GM18909 (cell line): ENCODE measurements at regions not wholly inside any gene's neighbourhood (a gene's known extent, or its start where the extent isn't known, plus 50 kb on each side); places are given as distances from the start of the nearest gene placed in this dataset.

Source experiments
- ATAC-seq: cut with Tn5 transposase; IDR thresholded peaks from one replicate; pipeline ENCODE4 v1.9.1; 2021; ENCODE audit warnings: mild to moderate bottlenecking; ENCODE audit not compliant: unreplicated experiment, poor library complexity

DNA sequence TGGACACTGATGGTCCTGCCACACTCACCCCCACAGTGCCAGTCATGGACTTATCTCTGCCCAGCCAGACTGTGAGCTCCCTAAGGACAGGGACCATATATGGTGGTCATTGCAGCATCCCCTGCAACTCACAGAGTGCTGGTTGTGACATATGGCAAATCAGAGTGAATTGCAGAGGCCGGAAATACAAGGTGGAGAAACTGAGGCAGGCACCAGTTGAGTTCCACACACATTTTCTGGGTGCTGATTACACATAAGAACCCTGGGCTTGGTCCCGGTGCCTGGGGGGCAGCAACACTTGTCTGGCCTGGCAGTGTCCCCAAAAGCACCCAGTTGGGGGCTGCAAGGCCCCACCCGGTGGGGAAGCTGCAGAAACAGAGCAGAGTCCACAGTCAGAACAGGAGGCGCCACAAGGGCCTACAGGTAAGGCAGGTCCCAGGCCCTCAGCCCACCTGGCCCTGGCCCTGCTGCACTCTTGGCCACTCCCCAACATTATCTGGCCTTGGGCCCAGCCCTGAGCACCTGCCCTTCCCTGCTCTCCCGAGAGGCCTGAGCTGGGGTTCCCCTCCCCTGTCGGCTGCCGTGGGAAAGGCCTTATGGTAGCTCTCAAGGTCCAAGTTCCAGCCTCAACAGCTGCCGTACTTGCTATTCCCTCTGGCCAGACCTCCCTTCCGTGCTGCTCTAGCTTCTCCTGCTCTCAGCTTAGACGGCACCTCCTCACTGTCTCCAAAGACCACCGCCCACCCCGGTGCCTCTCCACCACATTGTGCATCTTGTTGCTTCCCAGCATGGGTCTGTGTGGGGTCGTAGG lies 140.8 kb upstream of the PTPN1 start:
- ATAC-seq: no peak

DNA sequence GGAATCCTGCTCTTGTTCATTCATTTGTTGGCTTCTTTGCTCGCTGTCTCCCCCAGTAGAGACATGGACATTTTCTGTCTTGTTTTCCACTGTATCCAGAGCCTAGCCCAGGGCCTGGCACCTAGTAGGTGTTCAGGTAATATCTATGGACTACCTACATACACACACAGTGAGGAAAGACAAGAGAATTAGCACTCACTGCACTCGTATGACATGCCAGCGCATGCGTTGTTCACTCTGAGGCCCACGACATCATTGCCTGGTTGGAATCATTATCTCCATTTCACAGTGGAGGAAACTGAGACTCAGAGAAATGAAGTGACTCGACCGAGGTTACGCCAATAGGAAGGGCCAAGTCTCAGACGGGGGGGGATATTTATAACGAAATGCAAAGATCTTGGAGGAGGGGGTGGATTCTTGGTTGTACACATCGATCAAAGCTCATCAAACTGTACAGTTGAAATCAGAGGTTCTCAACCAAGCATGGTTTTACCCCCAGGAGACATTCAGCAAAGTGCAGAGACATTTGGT lies 140.1 kb upstream of the PTPN1 start:
- no peak for ATAC-seq

GRCh38 chr20:50371878-50372769 lies 138.1 kb upstream of the PTPN1 start:
- no peak for ATAC-seq

GRCh38 chr20:50372770-50373088 lies 137.5 kb upstream of the PTPN1 start:
- ATAC-seq: no peak

DNA sequence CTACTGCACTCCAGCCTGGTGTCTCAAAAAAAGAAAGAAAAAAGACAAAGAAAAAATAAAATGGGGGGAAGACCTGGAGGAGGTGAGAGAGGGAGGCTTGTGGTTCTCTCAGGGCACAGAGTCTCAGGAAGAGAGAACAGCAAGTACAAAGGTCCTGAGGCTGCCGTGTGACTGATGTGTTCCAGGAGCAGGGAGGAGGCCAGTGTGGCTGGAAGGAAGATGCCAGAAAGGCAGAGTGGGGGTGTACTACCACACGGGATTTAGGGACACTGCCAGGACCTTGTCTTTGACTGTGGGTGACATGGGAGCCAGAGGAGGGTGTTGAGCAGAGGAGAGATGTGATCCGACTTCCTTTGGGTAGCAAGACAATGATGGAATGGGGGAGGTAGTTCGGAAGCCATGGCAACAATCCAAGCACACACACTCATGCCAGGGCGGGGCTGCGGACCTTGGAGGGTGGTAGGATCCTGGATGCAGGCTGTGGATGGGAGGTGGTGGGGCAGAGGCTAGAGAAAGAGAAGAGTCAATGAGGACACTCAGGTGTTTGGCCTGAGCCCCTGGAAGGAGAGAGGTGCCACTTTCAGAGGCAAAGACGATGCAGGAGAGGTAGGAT lies 136.4 kb upstream of the PTPN1 start:
- ATAC-seq: no peak

DNA sequence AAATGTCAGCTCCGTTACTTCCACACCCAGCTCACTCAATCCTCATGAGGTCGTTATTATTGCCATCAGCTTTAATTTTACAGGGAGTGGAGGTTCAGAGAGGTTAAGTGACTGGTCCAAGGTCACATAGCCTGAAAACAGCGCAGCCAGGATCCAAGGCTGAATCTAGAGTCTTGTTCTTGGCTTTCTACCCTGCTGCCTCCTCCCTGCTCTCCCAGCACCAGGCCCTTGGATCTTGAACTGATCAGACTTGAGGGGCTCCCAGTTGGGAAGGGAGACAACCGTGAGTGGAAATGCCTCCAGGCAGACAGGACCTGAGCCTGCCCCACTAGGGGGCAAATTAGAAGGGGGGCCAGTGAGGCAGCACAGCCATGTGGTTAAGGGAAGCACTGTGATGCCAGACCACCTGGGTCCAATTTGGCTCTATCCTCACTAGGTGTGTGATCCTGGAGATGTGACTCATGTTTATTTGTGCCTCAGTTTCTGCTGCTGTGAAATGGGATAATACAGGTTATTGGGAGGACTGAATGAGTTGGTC lies 135.6 kb upstream of the PTPN1 start:
- no peak for ATAC-seq

- ATAC-seq: no peak
Measured at GRCh38 chr20:50376179-50376887, 133.8 kb upstream of the PTPN1 start.

DNA sequence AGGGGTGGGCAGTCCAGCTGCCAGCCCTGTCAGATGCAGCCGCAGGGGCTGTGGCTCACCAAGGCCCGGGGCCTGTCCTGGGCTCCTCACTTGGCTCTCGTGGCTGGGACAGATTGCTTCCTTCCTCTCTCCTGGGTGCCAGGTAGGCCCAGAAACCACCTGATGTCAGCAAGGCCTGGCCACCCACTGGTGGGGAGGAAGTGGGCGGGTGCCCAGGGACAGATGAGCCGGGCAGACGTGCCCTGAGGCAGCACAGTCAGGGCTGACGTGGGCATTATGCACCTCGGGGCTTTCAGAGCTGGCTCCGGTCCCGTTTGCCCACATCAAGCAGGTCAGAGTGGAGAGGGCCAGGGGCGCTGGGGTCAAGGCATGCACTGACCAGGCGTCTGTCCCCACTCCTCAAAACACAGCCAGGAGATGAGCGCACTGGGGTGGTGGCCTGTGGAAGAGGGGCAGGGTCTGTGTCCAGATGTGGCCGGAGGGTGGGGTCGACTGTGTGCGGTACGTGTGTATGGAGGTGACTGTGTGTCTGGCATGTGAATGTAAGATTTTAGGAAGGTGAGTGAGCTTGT lies 133.2 kb upstream of the PTPN1 start:
- no peak for ATAC-seq

DNA sequence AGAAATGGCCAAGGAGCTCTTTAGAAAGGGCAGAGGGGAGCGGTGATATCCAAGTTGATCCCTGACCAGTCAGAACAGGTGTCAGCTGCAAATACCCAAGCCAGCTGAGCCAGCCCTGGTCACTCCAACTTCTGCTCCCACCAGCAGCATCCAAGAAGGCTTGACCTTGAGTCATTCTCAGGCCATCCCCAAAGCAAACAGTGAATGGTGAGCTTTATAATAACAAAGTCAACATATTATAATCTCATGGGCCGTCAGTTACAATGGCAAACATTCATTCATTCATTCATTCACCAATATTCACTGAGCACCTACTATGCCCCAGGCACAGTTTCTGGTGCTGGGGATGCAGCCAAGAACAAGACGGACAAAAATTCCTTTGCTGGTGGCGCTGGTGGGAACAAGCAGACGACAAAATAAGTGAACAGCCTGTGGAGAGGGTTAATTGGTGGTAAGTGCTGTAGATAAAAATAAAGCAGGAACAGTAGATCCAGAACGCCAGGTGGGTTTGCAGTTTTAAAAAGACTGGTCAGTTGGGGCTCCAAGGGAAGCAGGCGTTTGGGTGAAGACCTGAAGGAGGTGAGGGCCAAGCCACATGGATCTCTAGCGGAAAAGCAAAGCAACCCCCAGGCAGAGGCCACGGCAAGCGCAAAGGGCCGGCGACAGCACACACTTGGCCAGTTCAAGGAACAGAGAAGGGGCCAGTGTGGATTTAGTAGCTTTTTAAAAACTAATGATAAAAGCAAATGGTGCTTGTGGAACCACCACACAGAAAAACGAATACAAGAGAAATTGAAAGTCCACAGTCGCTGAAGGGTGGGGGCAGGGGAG lies 131.8 kb upstream of the PTPN1 start:
- ATAC-seq: no peak

DNA sequence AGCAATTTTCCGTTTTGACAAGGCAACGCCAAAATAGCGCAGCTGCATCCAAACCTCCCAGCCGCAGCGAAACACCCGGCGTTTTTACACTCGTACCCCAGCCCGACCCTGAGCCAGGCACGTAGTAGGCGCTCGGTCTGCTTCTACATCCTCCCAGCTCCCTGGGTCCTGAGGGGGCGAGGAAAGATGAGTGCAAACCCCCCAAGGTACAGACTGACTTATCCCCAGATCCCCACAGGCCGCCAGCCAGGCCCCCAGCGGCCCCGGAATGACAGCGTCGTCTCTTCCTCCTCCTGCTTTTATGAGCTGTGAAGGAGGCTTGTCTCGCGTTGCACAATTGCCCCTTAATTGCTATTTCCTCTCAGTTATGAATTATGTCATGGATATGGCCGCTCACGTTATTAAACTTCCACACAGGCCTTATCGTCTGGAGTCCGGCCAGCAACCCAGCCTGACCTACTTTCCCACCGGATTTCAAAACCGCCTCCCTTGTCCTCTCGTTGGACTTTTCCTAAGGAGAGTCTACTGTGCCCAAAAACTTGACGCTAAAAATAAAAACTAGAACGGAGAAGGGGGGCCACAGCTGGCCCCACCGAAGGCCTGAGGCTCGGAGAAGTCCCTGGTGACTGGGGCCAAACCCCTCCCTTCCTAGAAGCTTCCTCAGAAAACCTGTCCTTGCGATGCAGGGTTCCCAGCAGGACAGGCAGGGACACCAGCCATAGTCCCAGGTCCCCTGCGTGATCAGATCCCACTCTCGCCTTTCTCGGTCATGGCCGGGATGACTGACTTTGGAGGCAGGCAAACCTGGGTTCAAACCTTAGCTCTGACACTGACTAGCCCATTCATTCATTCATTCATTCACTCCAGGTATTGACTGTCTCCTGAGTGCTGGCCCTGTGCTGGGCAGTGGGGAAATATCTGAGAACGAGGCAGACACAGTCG lies 130.9 kb upstream of the PTPN1 start:
- no peak for ATAC-seq

DNA sequence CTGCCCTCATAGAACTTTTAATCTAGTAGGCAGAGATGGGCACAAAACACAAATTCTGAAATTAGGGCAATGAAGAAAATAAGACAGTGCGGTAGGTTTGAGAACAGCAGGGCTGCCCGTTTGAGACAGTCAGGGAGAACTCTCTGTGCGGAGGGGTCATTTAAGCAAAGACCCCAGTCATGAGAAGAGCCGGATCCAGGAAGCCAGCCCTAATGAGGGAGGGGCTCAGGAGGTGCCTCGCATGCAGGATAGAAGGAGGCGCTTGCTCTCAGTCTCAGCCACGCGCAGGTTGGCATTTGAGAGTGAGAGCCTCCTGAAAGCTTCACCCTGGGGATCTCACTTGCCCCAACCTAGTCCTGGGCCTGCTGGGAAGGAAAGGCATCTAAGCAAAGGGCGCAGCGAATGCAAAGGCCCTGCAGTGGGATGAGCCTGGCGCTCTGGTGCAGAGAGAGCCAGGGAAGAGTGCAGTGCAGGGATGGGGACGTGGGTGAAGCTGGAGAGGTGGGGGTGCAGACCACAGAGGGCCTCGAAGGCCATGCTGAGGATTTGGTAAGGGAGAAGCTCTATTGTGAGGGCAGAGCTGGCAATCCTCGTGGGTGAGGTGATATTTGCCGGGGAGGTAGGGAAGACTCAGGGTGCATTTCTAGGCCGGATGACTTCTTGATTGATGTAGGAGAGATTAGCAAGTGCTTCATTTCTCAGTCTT lies 130.0 kb upstream of the PTPN1 start:
- ATAC-seq: no peak

DNA sequence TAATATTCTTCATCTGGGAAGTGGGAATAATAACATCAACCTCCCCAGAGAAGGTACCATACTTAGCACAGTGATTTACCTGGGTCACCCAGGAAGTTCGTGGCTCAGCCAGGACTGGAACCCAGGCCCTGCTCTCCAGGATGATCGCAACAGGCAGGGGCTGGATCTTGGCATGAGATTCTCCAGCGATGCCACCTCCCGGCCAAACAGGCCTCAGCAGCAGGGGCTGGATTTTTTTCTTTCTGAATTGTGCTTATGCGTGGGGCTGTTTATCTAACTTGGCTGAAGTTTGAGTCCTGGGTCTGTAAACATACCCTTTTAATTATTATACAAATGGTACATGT lies 129.5 kb upstream of the PTPN1 start:
- ATAC-seq: no peak

GRCh38 chr20:50381075-50381732 lies 129.0 kb upstream of the PTPN1 start:
- ATAC-seq: no peak

- ATAC-seq: no peak
Measured at GRCh38 chr20:50381771-50382593, 128.2 kb upstream of the PTPN1 start.

DNA sequence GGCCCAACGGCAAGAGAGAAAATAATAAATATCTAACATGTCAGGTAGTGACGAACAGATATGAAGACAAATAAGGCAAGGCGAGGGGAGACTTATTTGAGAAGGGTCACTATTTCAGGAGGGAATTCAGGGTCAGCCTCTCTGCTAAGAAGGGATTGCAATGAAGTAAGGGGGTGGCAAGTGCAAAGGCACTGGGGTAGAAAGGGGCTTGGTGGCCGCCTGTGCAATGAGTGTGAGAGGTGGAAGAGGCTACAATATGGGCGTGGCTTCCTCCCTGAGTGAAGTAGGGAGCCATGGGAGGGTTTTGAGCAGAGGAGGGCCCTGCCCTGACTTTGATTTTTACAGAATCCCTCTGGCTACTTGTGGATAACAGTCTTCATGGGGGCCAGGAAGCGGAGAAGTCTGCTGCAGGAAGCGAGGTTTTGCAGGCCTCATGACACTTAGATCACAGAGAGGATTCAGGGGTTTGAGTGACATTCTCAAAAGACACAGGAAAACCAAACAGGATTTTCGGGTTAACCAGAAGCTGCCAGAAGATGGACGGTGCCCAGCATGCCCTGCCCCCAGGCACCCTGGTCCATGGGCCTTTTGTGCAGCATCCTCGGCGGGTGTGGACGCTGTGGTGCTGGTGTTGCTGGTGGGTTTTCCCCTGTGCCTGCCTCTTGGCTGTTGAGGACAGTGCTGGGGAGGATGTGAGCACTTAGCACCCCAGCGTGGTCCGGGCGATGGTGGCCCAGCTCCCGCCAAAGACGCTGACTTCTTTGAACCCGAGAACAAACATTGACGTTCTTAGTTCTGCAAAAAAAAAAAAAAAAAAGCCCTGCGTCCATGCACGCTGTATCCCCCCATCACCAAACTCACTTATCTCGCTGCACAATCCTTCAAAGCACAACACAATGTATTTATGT lies 124.2 kb upstream of the PTPN1 start:
- ATAC-seq: no peak
